Endothelial cell of umbilical vein (primary cell): ENCODE measurements at regions not wholly inside any gene's neighbourhood (a gene's known extent, or its start where the extent isn't known, plus 50 kb on each side); places are given as distances from the start of the nearest gene placed in this dataset.

Experiments used
- BruUV-seq: library from RNA; stranded (reverse); fragments of 400-500 nt; replicated peaks from 2 replicates; lab custom pipeline; 2021; lab: Mats Ljungman, UMichigan
- CTCF ChIA-PET: fragments of 300-600, 350-600 bp; sonication (Branson Sonifier 250); formaldehyde crosslinking; loops from one replicate; lab custom pipeline; 2021; ENCODE audit warnings: antibody characterized with exemption, inconsistent platforms; lab: Charles Lee
- POLR2A ChIA-PET: fragments of 300-600, 350-600 bp; sonication (Branson Sonifier 250); formaldehyde crosslinking; loops from one replicate; lab custom pipeline; 2021; ENCODE audit warnings: antibody characterized with exemption, inconsistent platforms; lab: Charles Lee
- DNase-seq: peaks from one replicate; pipeline ENCODE4 v3.0.0-alpha.2; 2011; ENCODE audit warnings: low read depth, low spot score
- FAIRE-seq: peaks from 2 replicates; lab custom pipeline; 2011; peaks lifted over from hg19 to GRCh38; lab: Jason Lieb, UNC
- H2AFZ ChIP-seq: 2 replicates; pipeline ENCODE4 v1.6.0; 2012; ENCODE audit warnings: low read depth, low read length, control low read depth, inconsistent platforms
- H3K27ac ChIP-seq: 2 replicates; pipeline ENCODE4 v1.5.1; 2011; ENCODE audit warnings: low read depth, mild to moderate bottlenecking, control low read depth, low read length, moderate library complexity; ENCODE audit not compliant: insufficient read depth
- H3K27me3 ChIP-seq, 2 experiments: 2 replicates each; pipeline versions ENCODE4 v1.6.0 to v1.6.1; 2011; ENCODE audit warnings: low read length in 2 of 2, mixed read lengths in 1 of 2; ENCODE audit not compliant: control insufficient read depth in 2 of 2, insufficient read depth in 2 of 2
- H3K36me3 ChIP-seq, 2 experiments: 2 replicates in 1 of 2; 3 replicates in 1 of 2; pipeline ENCODE4 v1.5.1; 2011; ENCODE audit warnings: low read length in 2 of 2, mild to moderate bottlenecking in 1 of 2, moderate library complexity in 1 of 2; ENCODE audit not compliant: control insufficient read depth in 2 of 2, insufficient read depth in 2 of 2; ENCODE audit errors: extremely low read depth in 1 of 2
- H3K4me1 ChIP-seq: 3 replicates; pipeline ENCODE4 v1.5.1; 2011; ENCODE audit warnings: mild to moderate bottlenecking, low read length; ENCODE audit not compliant: control insufficient read depth, insufficient read depth; ENCODE audit errors: extremely low read depth
- H3K4me2 ChIP-seq: 2 replicates; pipeline ENCODE4 v1.6.1; 2011; ENCODE audit warnings: low read length, control low read depth, mixed read lengths; ENCODE audit not compliant: insufficient read depth
- H3K4me3 ChIP-seq, 3 experiments: fragments of 200-600 bp in 1 of 3; sonication (generic), shearing (Covaris generic) in 1 of 3; replicated peaks in 1 of 3; 2 replicates each; pipeline ENCODE4 v1.5.1; 2011 to 2016; ENCODE audit warnings: control low read depth in 3 of 3, low read length in 3 of 3, mild to moderate bottlenecking in 2 of 3, inconsistent platforms in 1 of 3, low read depth in 1 of 3, moderate library complexity in 1 of 3; ENCODE audit not compliant: insufficient read depth in 1 of 3
- H3K79me2 ChIP-seq: 2 replicates; pipeline ENCODE4 v1.6.0; 2012; ENCODE audit warnings: low read length, inconsistent platforms; ENCODE audit not compliant: control insufficient read depth, insufficient read depth
- H3K9ac ChIP-seq: replicated peaks from 2 replicates; pipeline ENCODE3; 2011; ENCODE audit warnings: low read length, control low read depth; ENCODE audit not compliant: insufficient read depth; ENCODE audit errors: extremely low read depth
- H3K9me1 ChIP-seq: replicated peaks from 3 replicates; pipeline ENCODE4 v1.6.0; 2011; ENCODE audit warnings: mild to moderate bottlenecking, low read length; ENCODE audit not compliant: control insufficient read depth, insufficient read depth; ENCODE audit errors: extremely low read depth
- H3K9me3 ChIP-seq: replicated peaks from 2 replicates; pipeline ENCODE4 v1.5.1; 2012; ENCODE audit warnings: low read length, inconsistent platforms; ENCODE audit not compliant: control insufficient read depth, insufficient read depth
- H4K20me1 ChIP-seq: replicated peaks from 2 replicates; pipeline ENCODE3; 2011; ENCODE audit warnings: mild to moderate bottlenecking, low read length; ENCODE audit not compliant: control insufficient read depth, insufficient read depth; ENCODE audit errors: extremely low read depth
- EZH2 ChIP-seq: IDR thresholded peaks from 2 replicates; pipeline ENCODE4 v1.6.1; 2012; ENCODE audit warnings: borderline replicate concordance, low read depth, mild to moderate bottlenecking, moderate library complexity, low read length, inconsistent platforms; ENCODE audit not compliant: severe bottlenecking
- FOS ChIP-seq: IDR thresholded peaks from 2 replicates; pipeline ENCODE4 v1.6.1; 2011; ENCODE audit warnings: mild to moderate bottlenecking, low read length, moderate library complexity, borderline replicate concordance; ENCODE audit not compliant: insufficient read depth
- GATA2 ChIP-seq: IDR thresholded peaks from 2 replicates; pipeline ENCODE4 v1.7.0; 2011; ENCODE audit warnings: low read depth, mild to moderate bottlenecking, moderate library complexity, mixed read lengths, low read length; ENCODE audit not compliant: insufficient read length, insufficient read depth
- JUN ChIP-seq: IDR thresholded peaks from 2 replicates; pipeline ENCODE4 v1.6.1; 2011; ENCODE audit warnings: borderline replicate concordance, low read depth; ENCODE audit not compliant: insufficient read length, insufficient read depth
- MAX ChIP-seq: IDR thresholded peaks from 2 replicates; pipeline ENCODE4 v1.6.1; 2011; ENCODE audit not compliant: insufficient read depth, insufficient read length
- MYC ChIP-seq: IDR thresholded peaks from one replicate; pipeline ENCODE4 v1.6.1; 2011; ENCODE audit warnings: mild to moderate bottlenecking, low read depth, low read length
- POLR2A ChIP-seq: IDR thresholded peaks from 2 replicates; pipeline ENCODE4 v1.6.1; 2012; ENCODE audit warnings: low read depth, mild to moderate bottlenecking, control low read depth, low read length
- POLR2AphosphoS5 ChIP-seq: IDR thresholded peaks from 2 replicates; pipeline ENCODE4 v1.6.1; 2012; ENCODE audit warnings: low read depth, mild to moderate bottlenecking, control low read depth, low read length, moderate library complexity; ENCODE audit not compliant: insufficient read depth
- dilution Hi-C: fragments of 300-500 bp; cut with MboI; formaldehyde crosslinking; loops from one replicate; pipeline ENCODE4 v1.15.0; 2019; ENCODE audit warnings: low sequenced_read_pairs; ENCODE audit not compliant: extremely low pct_ligation_motif_present
- intact Hi-C: fragments of 100-400 bp; cut with micrococcal nuclease; formaldehyde crosslinking; loops from one replicate; pipeline ENCODE4 v1.10.0; 2022
- TF ChIP-seq, protein P1 (sequence below), 2 donors: IDR thresholded peaks; 1 replicate in 1 of 2; 2 replicates in 1 of 2; pipeline ENCODE4 v1.5.1; 2011; ENCODE audit warnings: low read length in 2 of 2, mild to moderate bottlenecking in 2 of 2, moderate library complexity in 2 of 2, control low read depth in 1 of 2, inconsistent platforms in 1 of 2, low read depth in 1 of 2; ENCODE audit not compliant: insufficient read depth in 1 of 2; ENCODE audit errors: extremely low read depth in 1 of 2

GRCh38 chr11:92596596-92597317 lies 372.1 kb downstream of the FAT3 start:
- Histone ChIP-seq H3K4me2 (no peak overlapping the region), H3K9me3 (peaks cover 2% of the 10 kb centered on the region), H4K20me1 (no peaks in the 10 kb centered on the region), H3K4me3 (no peak overlapping the region), H3K79me2 (no peaks in the 10 kb centered on the region), H2AFZ (no peak overlapping the region), H3K27me3 (no peaks in the 10 kb centered on the region), H3K36me3 (no peaks in the 10 kb centered on the region), H3K9me1 (no peaks in the 10 kb centered on the region), H3K27ac (no peak overlapping the region), H3K4me1 (no peaks in the 10 kb centered on the region), H3K9ac (no peak overlapping the region)
- no TSS peak for BruUV-seq
- CTCF ChIA-PET: no interaction called here
- POLR2A ChIA-PET: no interaction called here
- FAIRE-seq (no peak), DNase-seq (no peak)
- dilution Hi-C loops (no loop called here), intact Hi-C loops (no loop called here)
- TF ChIP-seq JUN: no peak
- no peak for TF ChIP-seq FOS
- no peak for TF ChIP-seq EZH2

DNA sequence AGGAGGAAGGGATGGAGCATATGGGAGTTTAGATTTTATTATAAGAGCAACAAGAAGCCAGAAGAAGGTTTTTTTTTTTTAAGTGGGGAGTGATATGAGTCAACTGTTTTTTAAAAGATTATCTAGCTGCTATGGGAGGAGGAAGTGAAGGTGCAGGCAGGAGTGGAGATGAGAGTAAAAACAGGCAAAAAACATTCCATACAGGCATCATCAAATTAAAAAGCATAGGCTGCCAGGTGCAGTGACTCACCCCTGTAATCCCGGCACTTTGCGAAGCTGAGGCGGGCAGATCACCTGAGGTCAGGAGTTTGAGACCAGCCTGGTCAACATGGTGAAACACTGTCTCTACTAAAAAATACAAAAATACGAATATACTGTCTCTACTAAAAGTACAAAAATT lies 368.4 kb upstream of the MTNR1B start:
- BruUV-seq: no TSS peak
- Histone ChIP-seq H3K4me2 (no peak overlapping the region), H3K4me1 (no peaks in the 10 kb centered on the region), H3K9me1 (no peaks in the 10 kb centered on the region), H3K27ac (no peak overlapping the region), H3K27me3 (no peaks in the 10 kb centered on the region), H3K79me2 (no peaks in the 10 kb centered on the region), H3K9me3 (peaks cover 2% of the 10 kb centered on the region), H2AFZ (no peak overlapping the region), H3K4me3 (no peak overlapping the region), H3K9ac (no peak overlapping the region), H3K36me3 (no peaks in the 10 kb centered on the region), H4K20me1 (no peaks in the 10 kb centered on the region)
- ChIA-PET POLR2A (no interaction called here), CTCF (no interaction called here)
- DNase-seq: no peak
- TF ChIP-seq POLR2AphosphoS5: no peak
- TF ChIP-seq, protein P1, sequence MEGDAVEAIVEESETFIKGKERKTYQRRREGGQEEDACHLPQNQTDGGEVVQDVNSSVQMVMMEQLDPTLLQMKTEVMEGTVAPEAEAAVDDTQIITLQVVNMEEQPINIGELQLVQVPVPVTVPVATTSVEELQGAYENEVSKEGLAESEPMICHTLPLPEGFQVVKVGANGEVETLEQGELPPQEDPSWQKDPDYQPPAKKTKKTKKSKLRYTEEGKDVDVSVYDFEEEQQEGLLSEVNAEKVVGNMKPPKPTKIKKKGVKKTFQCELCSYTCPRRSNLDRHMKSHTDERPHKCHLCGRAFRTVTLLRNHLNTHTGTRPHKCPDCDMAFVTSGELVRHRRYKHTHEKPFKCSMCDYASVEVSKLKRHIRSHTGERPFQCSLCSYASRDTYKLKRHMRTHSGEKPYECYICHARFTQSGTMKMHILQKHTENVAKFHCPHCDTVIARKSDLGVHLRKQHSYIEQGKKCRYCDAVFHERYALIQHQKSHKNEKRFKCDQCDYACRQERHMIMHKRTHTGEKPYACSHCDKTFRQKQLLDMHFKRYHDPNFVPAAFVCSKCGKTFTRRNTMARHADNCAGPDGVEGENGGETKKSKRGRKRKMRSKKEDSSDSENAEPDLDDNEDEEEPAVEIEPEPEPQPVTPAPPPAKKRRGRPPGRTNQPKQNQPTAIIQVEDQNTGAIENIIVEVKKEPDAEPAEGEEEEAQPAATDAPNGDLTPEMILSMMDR (IDR thresholded peaks at IDR 0.05; ENCODE audit: extremely low read depth in 1 of 2, insufficient read depth in 1 of 2, low read depth in 1 of 2, low read length in 2 of 2): no peak
- no peak for TF ChIP-seq MYC
- TF ChIP-seq MAX: no peak
- TF ChIP-seq EZH2: no peak
- TF ChIP-seq GATA2: no peak
- TF ChIP-seq FOS: no peak
- TF ChIP-seq JUN: no peak
- no peak for TF ChIP-seq POLR2A
- intact Hi-C loops: no loop called here
- FAIRE-seq: no peak
- dilution Hi-C loops: no loop called here
